ENCODE measurements at regions not wholly inside any gene's neighbourhood (a gene's known extent, or its start where the extent isn't known, plus 50 kb on each side); places are given as distances from the start of the nearest gene placed in this dataset.

DNA sequence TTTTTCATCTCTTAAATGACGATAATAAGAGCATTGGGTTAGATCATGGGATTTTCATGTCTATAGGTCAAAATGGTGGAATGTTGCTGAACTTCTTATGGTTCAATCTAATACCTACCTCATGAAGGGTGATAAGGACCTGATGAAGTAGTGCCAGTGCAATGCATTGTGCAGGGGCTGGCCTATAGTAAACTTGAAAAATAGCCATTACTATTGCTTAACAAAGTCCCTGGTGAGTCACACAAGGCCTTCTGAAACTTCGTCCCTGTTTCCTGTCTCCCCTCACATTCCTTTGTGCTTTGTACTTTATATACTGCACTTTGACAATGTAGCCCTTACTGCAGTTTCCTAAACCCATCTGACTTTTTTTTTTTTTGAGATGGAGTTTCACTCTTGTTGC is 515.9 kb downstream of the SLC4A3 start:
- no peak for TF ChIP-seq EZH2 (IDR thresholded peaks at IDR 0.05; ENCODE audit: low read length, unreplicated experiment)
- TF ChIP-seq, protein P1, sequence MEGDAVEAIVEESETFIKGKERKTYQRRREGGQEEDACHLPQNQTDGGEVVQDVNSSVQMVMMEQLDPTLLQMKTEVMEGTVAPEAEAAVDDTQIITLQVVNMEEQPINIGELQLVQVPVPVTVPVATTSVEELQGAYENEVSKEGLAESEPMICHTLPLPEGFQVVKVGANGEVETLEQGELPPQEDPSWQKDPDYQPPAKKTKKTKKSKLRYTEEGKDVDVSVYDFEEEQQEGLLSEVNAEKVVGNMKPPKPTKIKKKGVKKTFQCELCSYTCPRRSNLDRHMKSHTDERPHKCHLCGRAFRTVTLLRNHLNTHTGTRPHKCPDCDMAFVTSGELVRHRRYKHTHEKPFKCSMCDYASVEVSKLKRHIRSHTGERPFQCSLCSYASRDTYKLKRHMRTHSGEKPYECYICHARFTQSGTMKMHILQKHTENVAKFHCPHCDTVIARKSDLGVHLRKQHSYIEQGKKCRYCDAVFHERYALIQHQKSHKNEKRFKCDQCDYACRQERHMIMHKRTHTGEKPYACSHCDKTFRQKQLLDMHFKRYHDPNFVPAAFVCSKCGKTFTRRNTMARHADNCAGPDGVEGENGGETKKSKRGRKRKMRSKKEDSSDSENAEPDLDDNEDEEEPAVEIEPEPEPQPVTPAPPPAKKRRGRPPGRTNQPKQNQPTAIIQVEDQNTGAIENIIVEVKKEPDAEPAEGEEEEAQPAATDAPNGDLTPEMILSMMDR (conservative IDR thresholded peaks at IDR 0.05; ENCODE audit: low read depth, low read length) = no peak
